Adipocyte (in vitro differentiated cells): ENCODE measurements at regions not wholly inside any gene's neighbourhood (a gene's known extent, or its start where the extent isn't known, plus 50 kb on each side); places are given as distances from the start of the nearest gene placed in this dataset.

ENCODE experiments used
- DNase-seq: peaks from one replicate; pipeline ENCODE4 v3.0.0-alpha.2; 2015; ENCODE audit warnings: low read depth
- H3K27me3 ChIP-seq: replicated peaks from 2 replicates; pipeline ENCODE4 v1.7.0; 2013; ENCODE audit warnings: mild to moderate bottlenecking, low read length, moderate library complexity; ENCODE audit not compliant: control insufficient read depth, insufficient read depth
- H3K36me3 ChIP-seq: 2 replicates; pipeline ENCODE4 v1.7.0; 2013; ENCODE audit warnings: low read length, mild to moderate bottlenecking, moderate library complexity; ENCODE audit not compliant: control insufficient read depth, insufficient read depth, severe bottlenecking
- H3K4me1 ChIP-seq: 2 replicates; pipeline ENCODE4 v1.7.0; 2013; ENCODE audit warnings: mild to moderate bottlenecking, low read length, moderate library complexity; ENCODE audit not compliant: control insufficient read depth, insufficient read depth
- H3K4me3 ChIP-seq: 2 replicates; pipeline ENCODE4 v1.7.0; 2013; ENCODE audit warnings: mild to moderate bottlenecking, low read length, moderate library complexity
- H3K9ac ChIP-seq: 2 replicates; pipeline ENCODE4 v1.7.0; 2013; ENCODE audit warnings: mild to moderate bottlenecking, low read length, moderate library complexity
- H3K9me3 ChIP-seq: 2 replicates; pipeline ENCODE4 v1.7.0; 2013; ENCODE audit warnings: mild to moderate bottlenecking, low read length, moderate library complexity; ENCODE audit not compliant: control insufficient read depth

- Histone ChIP-seq H3K4me1 (peaks cover 52% of the 10 kb centered on the region), H3K9ac (peak overlapping the region; percentile 56), H3K36me3 (no peaks in the 10 kb centered on the region), H3K9me3 (no peaks in the 10 kb centered on the region), H3K27me3 (no peaks in the 10 kb centered on the region), H3K4me3 (no peak overlapping the region)
- no peak for DNase-seq
These were observed 110.7 kb upstream of the ERRFI1 start for GRCh38 chr1:8136766-8137165.

GRCh38 chr1:8135250-8135649, 109.1 kb upstream of the ERRFI1 start:
- Histone ChIP-seq H3K36me3 (no peaks in the 10 kb centered on the region), H3K4me3 (no peak overlapping the region), H3K9me3 (no peaks in the 10 kb centered on the region), H3K9ac (peak overlapping the region; percentile 84), H3K4me1 (peaks cover 46% of the 10 kb centered on the region), H3K27me3 (no peaks in the 10 kb centered on the region)
- no peak for DNase-seq

- Histone ChIP-seq H3K4me1 (peaks cover 46% of the 10 kb centered on the region), H3K9ac (peak overlapping the region; percentile 84), H3K4me3 (peak overlapping the region; percentile 45), H3K36me3 (no peaks in the 10 kb centered on the region), H3K9me3 (no peaks in the 10 kb centered on the region), H3K27me3 (no peaks in the 10 kb centered on the region)
- DNase-seq: no peak
These were observed 108.6 kb upstream of the ERRFI1 start for GRCh38 chr1:8134546-8135235.

GRCh38 chr1:8133657-8134430, 107.7 kb upstream of the ERRFI1 start:
- Histone ChIP-seq H3K36me3 (no peaks in the 10 kb centered on the region), H3K4me1 (peaks cover 46% of the 10 kb centered on the region), H3K4me3 (peak overlapping the region; percentile 45), H3K9me3 (no peaks in the 10 kb centered on the region), H3K27me3 (no peaks in the 10 kb centered on the region), H3K9ac (peak overlapping the region; percentile 84)
- peak; percentile 87 for DNase-seq

- Histone ChIP-seq H3K36me3 (no peaks in the 10 kb centered on the region), H3K9ac (peak overlapping the region; percentile 84), H3K27me3 (no peaks in the 10 kb centered on the region), H3K4me3 (peak overlapping the region; percentile 28), H3K9me3 (no peaks in the 10 kb centered on the region), H3K4me1 (peaks cover 41% of the 10 kb centered on the region)
- peak; percentile 33 for DNase-seq
These were observed 107.1 kb upstream of the ERRFI1 start for GRCh38 chr1:8133190-8133589.

GRCh38 chr1:8127171-8127641, 101.1 kb upstream of the ERRFI1 start:
- Histone ChIP-seq H3K4me1 (peaks cover 20% of the 10 kb centered on the region), H3K9me3 (peaks cover 14% of the 10 kb centered on the region), H3K27me3 (no peaks in the 10 kb centered on the region), H3K4me3 (no peak overlapping the region), H3K9ac (peak overlapping the region; percentile 64), H3K36me3 (no peaks in the 10 kb centered on the region)
- DNase-seq: no peak

- Histone ChIP-seq H3K27me3 (no peaks in the 10 kb centered on the region), H3K9me3 (peaks cover 14% of the 10 kb centered on the region), H3K4me3 (no peak overlapping the region), H3K36me3 (no peaks in the 10 kb centered on the region), H3K4me1 (peaks cover 46% of the 10 kb centered on the region), H3K9ac (peak overlapping the region; percentile 80)
- DNase-seq: no peak
These were observed 96.6 kb upstream of the ERRFI1 start for GRCh38 chr1:8122477-8123407.

GRCh38 chr1:8122160-8122476, 96.0 kb upstream of the ERRFI1 start:
- Histone ChIP-seq H3K4me1 (peaks cover 44% of the 10 kb centered on the region), H3K27me3 (no peaks in the 10 kb centered on the region)
- no peak for DNase-seq

GRCh38 chr1:8121261-8122159, 95.4 kb upstream of the ERRFI1 start:
- H3K4me1 ChIP-seq: peaks cover 47% of the 10 kb centered on the region
- H3K4me3 ChIP-seq: peak overlapping the region; percentile 24
- H3K27me3 ChIP-seq: no peaks in the 10 kb centered on the region
- H3K36me3 ChIP-seq: no peaks in the 10 kb centered on the region
- peak overlapping the region; percentile 80 for H3K9ac ChIP-seq
- DNase-seq: no peak
- H3K9me3 ChIP-seq: peaks cover 14% of the 10 kb centered on the region

More at GRCh38 chr1:8122160-8122476, 96.0 kb upstream of the ERRFI1 start:
- peak overlapping the region; percentile 24 for H3K4me3 ChIP-seq
- H3K9ac ChIP-seq: peak overlapping the region; percentile 80
- H3K36me3 ChIP-seq: no peaks in the 10 kb centered on the region
- peaks cover 14% of the 10 kb centered on the region for H3K9me3 ChIP-seq

GRCh38 chr1:8120693-8121260, 94.7 kb upstream of the ERRFI1 start:
- Histone ChIP-seq H3K36me3 (no peaks in the 10 kb centered on the region), H3K9ac (peak overlapping the region; percentile 76), H3K27me3 (no peaks in the 10 kb centered on the region), H3K4me1 (peaks cover 54% of the 10 kb centered on the region), H3K9me3 (peaks cover 14% of the 10 kb centered on the region), H3K4me3 (no peak overlapping the region)
- no peak for DNase-seq
